ENCODE measurements at regions not wholly inside any gene's neighbourhood (a gene's known extent, or its start where the extent isn't known, plus 50 kb on each side); places are given as distances from the start of the nearest gene placed in this dataset.
"Not testable (repeated sequence)": the region's sequence is repeated elsewhere in the genome, so short reads cannot be mapped to it uniquely, and the experiment has no call there.

GRCh38 chr2:111567233-111567632 is 316.8 kb downstream of the ANAPC1 start:
- not testable (repeated sequence) for TF ChIP-seq EZH2 (IDR thresholded peaks at IDR 0.05; ENCODE audit: insufficient read depth, poor library complexity, severe bottlenecking); EZH2phosphoT487 (IDR thresholded peaks at IDR 0.05; ENCODE audit: insufficient read depth, low read depth)

Measured in GM23248 (cell line).